GM18520 (cell line): ENCODE measurements at regions not wholly inside any gene's neighbourhood (a gene's known extent, or its start where the extent isn't known, plus 50 kb on each side); places are given as distances from the start of the nearest gene placed in this dataset.

Source experiments
- ATAC-seq: cut with Tn5 transposase; IDR thresholded peaks from one replicate; pipeline ENCODE4 v1.9.1; 2021; ENCODE audit not compliant: unreplicated experiment

DNA sequence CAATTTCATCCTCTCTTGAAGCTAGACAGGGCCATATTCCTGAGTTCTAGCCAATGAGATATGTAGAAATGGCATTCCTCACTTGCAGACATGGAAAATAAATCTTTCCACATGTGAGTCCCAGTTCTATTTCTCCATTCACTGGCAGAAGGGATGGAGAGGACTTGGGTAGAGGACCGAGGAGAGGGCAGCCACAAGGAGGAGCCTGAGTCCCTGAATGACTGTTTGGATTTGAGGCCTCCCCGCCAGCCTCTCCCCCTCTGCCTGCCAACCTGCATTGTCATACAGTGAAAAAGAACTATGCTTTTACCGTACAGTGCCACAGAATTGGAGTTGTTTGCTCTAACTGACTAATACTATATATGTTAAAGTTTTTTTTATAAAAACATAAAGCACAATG lies 583.0 kb upstream of the WWC1 start:
- ATAC-seq, result no peak

DNA sequence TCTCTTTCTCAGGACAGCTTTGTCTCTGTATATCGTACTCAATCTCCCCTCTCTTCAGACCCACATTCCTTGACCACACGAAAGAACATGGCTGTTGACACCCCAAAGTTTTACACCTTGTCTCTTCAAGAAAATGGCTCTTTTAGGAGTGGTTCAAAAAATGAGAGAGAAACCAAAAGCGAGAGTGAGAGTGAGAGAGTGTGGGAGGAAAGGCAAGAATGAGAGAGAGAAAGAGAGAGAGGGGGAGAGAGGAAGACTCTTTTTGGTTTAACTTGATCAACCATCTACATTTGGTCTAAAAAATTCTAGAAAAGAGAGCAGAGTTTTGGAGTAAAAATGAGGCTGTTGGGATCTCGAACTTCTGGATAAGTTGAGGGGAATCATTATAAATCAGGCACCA lies 581.8 kb upstream of the WWC1 start:
- peak; percentile 44 for ATAC-seq

DNA sequence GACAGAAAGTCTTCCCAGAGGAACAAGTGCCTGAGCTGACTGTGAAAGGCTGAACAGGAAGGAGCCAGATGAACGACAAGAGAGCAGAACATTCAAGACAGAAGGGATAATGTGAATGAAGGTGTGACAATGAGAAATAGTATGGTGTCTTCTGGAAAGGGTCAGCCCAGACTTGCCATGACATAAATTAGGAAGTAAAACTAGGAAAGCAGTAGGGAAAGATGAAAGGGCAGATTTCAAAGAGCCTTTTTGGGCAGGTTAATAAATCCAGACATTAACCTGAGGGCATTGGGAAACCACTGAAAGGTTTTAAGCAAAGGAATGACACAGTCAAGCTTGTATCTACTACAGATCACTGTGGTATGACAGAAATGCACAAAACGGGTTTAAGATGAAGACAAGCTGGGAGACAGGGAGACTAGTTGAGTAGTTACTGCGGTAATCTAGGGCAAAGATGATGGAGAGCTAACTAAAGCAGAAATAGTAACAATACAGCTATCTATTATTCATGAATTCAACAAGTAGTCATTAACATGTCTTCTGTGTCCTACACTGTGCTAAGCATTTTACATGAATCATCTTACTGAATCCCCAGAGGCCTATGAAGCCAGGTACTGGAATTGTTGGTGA lies 580.9 kb upstream of the WWC1 start:
- no peak for ATAC-seq

DNA sequence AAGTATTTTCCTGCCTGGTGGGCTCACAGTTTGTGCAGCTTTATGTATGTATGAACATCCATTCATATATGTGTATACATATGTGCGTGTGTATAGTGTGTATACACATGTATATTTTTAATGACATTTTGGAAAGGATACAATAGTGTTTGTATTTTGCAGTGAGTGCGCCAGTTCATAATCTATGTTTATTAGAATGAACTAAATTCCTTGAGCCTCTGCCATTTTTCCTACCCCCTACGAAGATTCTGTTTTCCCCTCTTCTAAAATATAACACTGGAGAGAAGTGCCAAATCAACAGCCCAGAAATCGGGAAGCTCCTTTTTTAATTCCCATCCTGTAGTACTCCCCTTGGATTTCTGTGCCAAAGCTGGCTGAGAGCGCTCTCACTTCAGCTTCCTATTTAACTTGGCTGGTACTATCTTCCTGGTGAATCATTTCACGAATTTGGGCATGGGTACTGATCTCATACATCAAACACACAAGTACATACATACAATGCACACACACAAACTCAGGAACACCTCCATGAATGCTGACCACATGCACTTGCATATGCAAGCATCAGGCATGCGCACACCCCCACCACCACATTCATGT lies 578.4 kb upstream of the WWC1 start:
- no peak for ATAC-seq

DNA sequence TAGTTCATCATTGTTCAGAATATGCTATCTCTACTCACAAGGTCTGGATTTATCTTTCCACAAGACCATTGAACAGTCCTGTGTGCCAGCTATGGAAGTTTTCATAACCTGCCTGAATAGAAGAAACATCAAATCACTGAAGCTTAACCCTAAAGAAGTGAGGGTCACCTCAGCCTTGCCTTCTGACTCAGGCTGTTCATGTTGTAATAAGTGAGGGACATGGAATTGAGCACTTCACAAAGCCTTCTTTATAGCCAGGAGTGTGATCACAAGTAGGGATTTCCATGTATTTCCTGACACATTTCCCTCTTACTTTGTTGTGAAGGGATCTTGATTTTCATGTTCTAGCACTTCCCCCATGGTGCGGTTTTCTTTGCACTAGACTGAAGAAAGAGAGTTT lies 577.5 kb upstream of the WWC1 start:
- ATAC-seq, result no peak

DNA sequence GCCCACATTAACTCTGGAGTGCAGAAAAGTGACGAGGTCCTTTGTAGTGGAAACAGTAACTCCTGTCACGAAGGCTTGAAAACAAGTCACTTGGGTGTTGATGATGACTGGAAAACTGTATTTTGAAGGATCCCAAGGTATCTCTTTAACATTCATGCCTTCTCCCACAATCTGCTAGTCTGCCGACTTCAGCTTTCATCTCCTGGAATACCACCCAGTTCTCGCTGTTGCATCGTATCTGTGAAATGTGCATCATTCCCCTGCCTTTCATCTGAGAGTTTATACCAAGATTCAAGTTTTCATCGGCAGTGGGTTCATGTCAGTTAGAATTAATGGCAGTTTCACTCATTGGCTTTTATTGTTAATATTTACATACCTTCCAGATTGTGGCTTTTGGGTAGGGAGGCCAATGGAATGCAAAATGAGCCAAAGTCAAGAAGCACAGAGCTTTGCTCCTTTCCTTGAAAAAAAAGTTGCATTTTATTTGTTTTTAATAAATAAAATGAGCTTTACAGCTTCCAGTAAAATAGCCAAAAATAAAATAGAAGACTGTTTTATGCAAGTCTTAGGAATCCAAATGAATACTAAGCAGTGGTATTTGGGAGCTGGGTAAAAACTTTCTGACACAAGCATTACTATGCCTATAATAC lies 575.2 kb upstream of the WWC1 start:
- ATAC-seq, result no peak

DNA sequence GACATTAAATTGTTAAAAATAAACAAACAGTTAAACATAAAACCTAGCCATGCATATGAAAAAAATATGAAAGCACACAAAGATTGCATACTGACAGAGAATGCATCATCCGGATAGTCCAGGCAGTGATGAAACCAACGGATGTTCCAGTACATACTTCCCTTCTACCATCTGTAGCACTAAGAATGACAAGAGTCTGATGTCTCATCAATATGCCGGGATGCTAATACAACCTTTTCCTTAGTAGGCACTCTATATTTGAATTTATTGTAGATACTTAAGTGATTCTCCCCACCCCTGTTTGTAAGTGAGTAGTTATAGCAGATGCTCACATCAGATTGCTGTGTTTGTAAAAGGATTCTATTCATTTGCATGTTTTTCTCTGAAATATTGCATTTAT lies 571.2 kb upstream of the WWC1 start:
- ATAC-seq, result no peak

DNA sequence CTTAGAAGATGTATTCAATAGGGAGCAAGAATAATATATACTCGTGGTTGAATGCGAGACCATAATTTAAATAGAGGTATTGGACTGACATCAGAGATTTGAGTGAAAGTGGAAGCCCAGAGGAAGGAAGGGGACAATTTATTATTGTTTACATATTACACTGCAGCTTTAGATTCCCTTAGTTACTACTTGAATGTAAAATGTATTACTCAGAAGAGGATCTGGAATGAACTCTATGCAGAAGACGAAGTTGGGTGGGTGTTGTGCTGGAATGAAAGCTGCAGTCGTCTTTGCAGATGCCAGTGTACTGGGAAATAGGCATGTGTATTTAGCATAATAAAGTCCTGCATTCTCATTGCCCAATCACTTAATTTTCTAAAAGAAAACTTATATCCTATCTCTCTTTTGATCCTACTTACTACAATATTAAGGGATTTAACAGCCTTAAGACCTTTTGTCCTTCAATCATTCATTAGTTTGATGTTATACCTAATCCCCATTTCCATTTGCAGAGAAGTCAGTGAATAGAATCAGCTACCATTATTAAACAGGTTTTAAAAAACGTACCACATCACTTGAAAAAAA lies 570.7 kb upstream of the WWC1 start:
- ATAC-seq, result no peak

DNA sequence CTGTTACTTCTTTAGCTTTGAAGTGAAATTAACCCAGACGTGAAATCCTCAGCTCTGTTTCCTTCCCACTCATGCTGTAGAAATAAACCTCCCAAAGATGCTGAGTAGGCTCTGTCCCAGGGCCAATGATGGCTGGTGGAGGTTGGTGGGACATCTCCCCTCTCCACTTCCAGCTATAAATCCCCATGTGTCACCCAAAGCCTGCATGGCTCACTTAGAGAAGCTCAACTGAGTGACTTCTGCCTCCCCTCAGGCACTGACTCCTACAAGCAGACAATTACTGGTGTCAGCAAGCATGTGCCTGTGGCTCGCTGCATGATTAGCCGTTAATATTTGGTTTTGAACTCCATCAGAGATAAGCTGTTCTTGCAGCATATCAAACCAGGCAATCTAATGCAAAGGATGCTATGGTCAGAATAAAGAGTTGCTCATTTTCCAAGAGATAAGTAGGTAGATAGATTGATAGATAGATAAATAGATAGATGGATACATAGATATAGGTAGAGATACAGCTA lies 569.5 kb upstream of the WWC1 start:
- ATAC-seq, result no peak

DNA sequence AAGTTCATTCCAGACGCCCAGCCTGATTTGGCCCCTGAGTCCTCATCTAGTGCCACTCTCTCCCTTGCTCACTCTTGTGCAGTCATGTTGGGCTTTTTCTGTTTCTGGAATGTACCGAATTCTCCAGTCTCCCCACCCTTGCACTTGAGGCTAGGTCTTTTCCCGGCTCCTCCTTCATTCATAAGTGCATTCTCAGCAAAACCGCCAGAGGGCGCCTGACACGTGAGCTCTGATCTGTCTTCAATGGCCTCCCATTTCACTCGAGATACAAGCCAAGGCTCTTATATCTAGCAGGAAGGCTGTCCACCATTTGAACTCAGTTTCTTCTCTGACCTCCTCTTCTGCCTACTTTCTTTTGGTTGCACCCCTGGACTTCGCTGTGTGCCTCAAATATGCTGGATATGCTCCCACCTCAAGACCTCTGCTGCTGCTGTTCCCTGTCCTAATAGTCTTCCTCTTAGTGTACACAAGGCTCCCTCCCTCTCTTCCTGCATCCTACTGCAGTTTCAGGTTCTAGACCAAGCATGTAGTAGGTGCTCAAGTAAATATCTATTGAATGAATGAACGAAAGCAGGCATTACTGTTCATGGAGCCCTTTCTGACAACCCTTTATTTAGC lies 568.1 kb upstream of the WWC1 start:
- ATAC-seq, result peak; percentile 96

DNA sequence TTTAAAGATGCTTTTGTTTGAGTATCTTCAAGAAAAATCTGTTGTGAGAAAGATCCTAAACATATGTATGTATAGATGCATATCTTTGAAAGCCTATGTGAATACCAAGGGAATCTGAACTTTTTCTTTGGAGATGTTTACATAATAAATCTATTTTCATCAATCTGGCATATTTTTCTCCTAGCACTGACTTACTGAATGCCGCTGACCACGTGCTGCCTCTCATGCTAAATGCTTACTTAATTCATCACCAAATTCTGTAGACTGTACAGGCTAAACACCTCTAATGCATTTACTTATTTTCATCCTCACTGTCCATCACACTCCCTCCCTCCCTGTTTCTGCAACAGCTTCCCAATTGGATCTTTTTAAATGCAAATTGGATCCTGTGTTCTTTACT lies 566.2 kb upstream of the WWC1 start:
- ATAC-seq, result no peak

DNA sequence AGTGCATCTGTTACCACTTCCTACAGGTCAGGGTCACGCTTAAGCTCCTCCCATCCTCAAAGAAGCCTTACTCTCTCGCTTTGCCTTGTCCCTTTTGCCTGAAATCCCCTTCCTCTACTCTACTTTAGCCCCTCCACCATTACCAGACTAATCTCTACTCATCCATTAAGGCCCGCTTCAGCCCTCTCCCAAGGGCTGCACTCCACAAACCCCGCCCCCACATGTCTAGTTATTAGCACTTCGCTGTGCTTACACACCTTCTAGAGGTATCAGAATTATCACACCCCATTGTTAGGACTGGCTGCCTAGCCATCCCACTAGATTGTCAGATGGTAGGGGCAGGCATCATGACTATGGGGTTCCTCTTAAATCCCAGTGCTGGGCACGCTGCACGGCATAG lies 565.7 kb upstream of the WWC1 start:
- no peak for ATAC-seq

DNA sequence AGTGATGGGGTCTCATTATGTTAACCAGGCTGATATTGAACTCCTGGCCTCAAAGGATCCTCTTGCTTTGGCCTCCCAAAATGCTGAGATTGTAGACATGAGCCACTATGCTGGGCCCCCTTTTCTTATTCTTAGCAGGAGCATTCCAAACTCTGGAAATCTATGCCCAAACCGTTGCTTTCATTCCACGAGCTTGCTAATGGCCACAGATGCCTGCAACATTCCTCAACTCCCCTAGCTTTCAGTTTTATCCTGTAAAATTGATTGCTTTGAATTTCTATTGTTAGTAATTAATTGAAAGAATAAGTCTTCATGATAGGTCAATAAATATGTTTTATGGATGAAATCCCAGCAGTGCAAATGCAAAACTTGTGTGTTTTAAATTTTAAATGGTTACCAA lies 564.8 kb upstream of the WWC1 start:
- no peak for ATAC-seq

DNA sequence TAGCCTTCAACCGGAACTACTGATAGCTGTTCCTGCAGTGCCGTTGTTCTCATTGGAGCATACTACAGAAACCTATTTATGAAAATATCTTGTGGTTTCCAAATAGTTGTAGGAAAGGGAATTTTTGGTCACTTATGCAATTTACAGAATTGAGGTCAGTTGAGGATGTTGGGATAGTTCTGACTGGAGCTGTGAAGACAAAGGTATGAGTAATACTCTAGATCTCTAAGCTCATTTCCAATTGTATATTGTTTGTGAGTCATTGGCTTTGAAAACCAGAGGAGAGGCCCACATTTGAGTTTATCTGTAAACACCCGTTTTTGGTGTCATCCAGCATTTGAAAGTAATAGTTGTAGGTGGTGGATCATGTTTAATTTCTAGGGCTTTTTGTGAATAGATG lies 561.3 kb upstream of the WWC1 start:
- no peak for ATAC-seq

DNA sequence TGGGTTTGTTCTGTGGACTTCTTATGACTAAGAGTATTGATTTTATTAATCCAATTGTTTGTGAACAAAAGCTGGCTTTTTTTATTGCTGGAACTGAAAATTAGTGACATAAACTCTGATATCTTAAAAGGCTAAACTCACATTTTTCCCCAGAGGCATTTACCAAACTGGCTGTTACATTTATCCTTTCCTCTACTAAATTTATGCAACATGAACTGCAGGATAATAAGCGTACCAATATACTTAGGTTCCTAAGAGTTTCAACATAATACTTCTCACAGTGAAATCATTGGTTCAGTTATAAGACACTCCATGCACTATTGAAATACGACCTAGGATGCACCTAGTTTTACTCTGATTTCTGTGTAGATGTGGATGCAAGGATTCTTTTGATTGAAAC lies 560.8 kb upstream of the WWC1 start:
- no peak for ATAC-seq

DNA sequence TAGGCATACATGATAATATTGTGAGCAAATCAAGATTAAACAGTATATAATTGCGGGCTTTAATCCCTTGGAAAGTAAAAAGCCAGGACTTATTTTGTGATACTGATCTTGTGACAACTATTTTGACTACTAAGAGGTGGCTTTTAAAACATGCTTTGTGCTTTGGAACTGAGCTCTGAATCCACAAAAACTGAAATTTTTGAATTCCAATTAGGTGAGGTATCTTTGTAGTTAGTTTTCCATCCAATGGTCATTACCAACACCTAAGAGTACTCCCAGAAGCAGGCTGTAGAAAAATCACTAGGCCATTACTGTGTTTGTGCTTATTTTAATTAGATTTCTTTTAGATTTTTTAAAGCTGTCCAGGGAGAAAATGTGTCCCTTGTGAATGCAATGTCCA lies 559.5 kb upstream of the WWC1 start:
- no peak for ATAC-seq

DNA sequence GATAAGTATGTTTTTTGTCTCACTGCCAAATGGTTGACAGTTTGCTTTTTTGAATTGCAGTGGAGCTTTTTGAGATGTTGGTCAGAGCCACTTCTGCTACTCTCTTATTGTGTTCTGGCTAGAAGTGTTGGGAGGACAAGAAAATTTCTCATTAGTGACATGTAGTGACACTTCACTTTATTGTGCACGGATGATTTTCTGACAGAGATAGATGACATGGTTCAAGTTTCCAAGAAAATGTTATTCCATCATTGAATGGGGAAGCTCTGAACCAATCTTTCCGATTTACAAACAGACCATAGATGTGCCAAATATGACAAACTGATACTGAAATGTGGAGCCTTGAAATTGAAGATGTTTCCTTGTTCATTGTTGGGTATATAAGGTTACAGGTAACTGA lies 558.9 kb upstream of the WWC1 start:
- no peak for ATAC-seq

DNA sequence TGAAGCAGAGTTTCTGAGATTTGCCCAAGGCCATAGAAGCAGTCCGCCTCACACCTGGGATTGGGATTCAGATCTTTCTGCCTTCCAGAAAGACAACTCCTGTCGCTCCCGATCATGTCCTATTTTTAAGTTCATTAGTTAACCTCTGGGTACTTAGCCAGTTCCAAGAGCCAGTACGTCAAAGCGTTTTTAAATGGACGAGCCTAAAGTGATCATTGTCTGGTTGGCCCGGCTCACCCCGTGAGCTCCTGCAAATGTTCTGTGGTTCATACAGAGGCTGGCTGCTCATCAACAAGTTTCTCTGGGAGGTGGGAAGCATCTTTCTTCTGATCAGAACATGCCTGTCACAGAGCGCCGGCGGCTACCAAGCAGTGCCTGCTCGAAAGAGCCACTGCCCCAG lies 554.5 kb upstream of the WWC1 start:
- no peak for ATAC-seq

DNA sequence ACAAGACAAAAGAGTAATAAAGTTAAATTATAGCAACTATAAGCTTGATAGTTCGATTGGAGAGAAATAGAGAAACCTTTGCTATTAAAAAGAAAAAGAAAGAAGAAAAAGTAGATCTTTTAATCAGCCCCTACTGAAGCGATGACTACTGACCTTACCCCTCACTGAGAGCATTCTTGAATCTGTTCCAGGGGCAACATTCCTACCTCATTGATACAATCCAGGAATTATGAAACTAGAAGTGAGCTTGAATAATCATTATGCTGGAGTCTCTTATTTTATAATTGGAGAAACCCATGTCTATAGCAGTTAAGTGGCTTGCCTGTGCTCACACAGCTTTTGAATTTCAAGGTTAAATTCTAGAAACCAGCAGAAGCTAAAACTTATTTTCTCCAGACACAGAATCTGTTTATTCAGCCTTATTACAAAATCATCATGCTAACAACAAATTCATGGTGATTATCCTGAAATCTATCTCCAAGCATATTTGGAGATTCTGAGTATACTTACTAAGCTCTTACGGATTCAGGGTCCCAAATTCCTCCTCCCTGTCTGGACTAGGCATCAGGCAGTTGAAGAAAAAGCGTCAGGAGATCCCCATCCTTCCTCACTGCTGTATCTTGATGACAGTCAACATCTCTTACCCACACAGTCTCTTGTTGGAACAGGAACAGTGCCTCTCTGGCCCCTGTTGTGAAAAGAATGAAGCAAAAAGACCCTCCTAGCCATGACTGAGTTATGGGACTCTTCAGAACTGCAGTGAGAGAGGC lies 547.6 kb upstream of the WWC1 start:
- ATAC-seq, result no peak

DNA sequence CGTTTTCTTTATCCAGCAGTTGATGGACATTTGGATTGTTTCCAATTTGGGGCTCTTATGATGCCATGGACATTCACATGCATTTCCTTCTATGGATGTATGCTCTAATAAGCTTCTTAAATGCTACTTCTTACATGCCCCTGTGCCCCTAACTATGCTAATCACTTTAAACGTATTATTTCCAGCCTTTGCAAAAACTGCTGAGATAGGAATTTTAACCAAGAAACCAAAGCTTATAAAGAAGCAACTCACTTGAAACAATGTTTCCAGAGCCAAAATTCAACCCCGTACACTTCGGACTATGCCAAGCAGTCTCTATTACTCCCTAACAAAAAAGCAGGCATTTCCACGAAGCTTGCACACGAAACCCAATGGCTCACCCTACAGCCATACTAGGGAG lies 545.6 kb upstream of the WWC1 start:
- ATAC-seq, result no peak

DNA sequence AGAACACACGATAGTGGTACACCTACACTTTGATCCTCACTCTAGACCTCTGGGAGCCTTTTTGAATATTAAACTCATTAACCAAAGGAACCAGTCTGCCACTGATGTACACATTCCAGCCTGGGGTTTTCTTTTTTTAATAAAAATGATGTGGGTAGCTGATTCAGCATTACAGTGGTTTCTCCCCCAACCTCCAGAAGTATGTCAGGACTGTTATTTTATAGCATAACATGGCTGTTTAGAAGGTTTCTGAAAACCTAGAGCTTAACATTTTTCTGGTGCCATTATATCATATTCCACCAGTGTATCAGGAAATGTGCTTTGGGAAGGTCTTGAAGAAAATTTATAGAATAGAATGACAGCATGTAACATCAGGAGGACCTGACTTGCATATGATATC lies 540.9 kb upstream of the WWC1 start:
- ATAC-seq, result no peak
